Ovary (tissue), 7 donors: ENCODE measurements at regions not wholly inside any gene's neighbourhood (a gene's known extent, or its start where the extent isn't known, plus 50 kb on each side); places are given as distances from the start of the nearest gene placed in this dataset.

Source experiments
- DNase-seq, 5 donors: peaks; one replicate each; pipeline ENCODE4 v3.0.0-alpha.2; 2019 to 2020
- H3K27ac ChIP-seq, 2 donors: fragments of 200-600 bp; one replicate each; pipeline versions ENCODE4 v1.5.1 to v1.8.0; 2019 to 2022
- H3K27me3 ChIP-seq: fragments of 200-600 bp; one replicate; pipeline ENCODE4 v1.8.0; 2022
- H3K36me3 ChIP-seq: fragments of 200-600 bp; sonication (generic); one replicate; pipeline ENCODE4 v1.5.1; 2019
- H3K4me1 ChIP-seq: one replicate; pipeline ENCODE4 v1.8.1; 2013; ENCODE audit warnings: mild to moderate bottlenecking, moderate library complexity; ENCODE audit not compliant: insufficient read depth
- H3K4me3 ChIP-seq: fragments of 200-600 bp; sonication (generic); one replicate; pipeline ENCODE4 v1.5.1; 2017
- H3K9me3 ChIP-seq, 2 donors: fragments of 200-600 bp in 1 of 2; sonication (generic) in 1 of 2; one replicate each; pipeline versions ENCODE4 v1.5.1 to v1.8.1; 2013 to 2019; ENCODE audit warnings: mild to moderate bottlenecking in 1 of 2, moderate library complexity in 1 of 2
- CTCF ChIP-seq, 3 donors: fragments of 450-650 bp in 2 of 3; fragments of 200-600 bp in 1 of 3; IDR thresholded peaks; one replicate each; pipeline versions ENCODE4 v1.5.1 to v1.8.0; 2016 to 2022; ENCODE audit warnings: antibody characterized with exemption in 3 of 3, mild to moderate bottlenecking in 1 of 3
- EP300 ChIP-seq: sonication (generic); formaldehyde crosslinking; IDR thresholded peaks from one replicate; pipeline ENCODE4 v1.6.1; 2017; ENCODE audit warnings: antibody characterized with exemption
- POLR2A ChIP-seq: fragments of 450-650 bp; IDR thresholded peaks from one replicate; pipeline ENCODE4 v1.6.1; 2017; ENCODE audit warnings: antibody characterized with exemption, mild to moderate bottlenecking, moderate library complexity
- WGBS, 3 donors: extraction: QIAGEN DNeasy Blood & Tissue Kit in 1 of 3; methylation state at CpG; one replicate each; pipeline versions ENCODE4 v1.1.5 to v1.1.7; 2013 to 2017; 5-methylcytosine and 5-hydroxymethylcytosine counted together
- intact Hi-C, 4 donors: fragments of 100-400 bp; cut with DNase I; formaldehyde crosslinking; loops; one replicate each; pipeline versions ENCODE4 v1.11.0 to v1.15.1; 2022 to 2023
- donor health status: DM: no; HTN: no; CAD: no; lungs with moderate emphysema.
- donor health status: DM: no; HTN: no; CAD: no.
- donor health status: Bipolar disorder and iron deficiency.
- donor health status: DM: no; HTN: no; CAD: no.
- donor health status: DM: yes; HTN: yes; CAD: no.

GRCh38 chr4:181976764-181977163, 266.4 kb upstream of the TENM3 start:
- no peak for DNase-seq
- intact Hi-C loops, result no loop called here
- Histone ChIP-seq H3K4me3 (no peak overlapping the region), H3K9me3 (no peaks in the 10 kb centered on the region), H3K4me1 (no peaks in the 10 kb centered on the region), H3K36me3 (no peaks in the 10 kb centered on the region), H3K27ac (no peak overlapping the region), H3K27me3 (no peaks in the 10 kb centered on the region)
- 79 to 82% (median 81%) methylated on average over 8 of the region's 8 CpGs for WGBS, 3 donors
- TF ChIP-seq POLR2A, result no peak
- no peak for TF ChIP-seq CTCF (IDR thresholded peaks at IDR 0.05)
- no peak for TF ChIP-seq EP300

GRCh38 chr4:181982437-181982836, 260.8 kb upstream of the TENM3 start:
- WGBS, 3 donors, result 37 to 49% (median 48%) methylated on average over 2 of the region's 2 CpGs
- TF ChIP-seq CTCF (IDR thresholded peaks at IDR 0.05) (no peak), POLR2A (no peak), EP300 (no peak)
- Histone ChIP-seq H3K27me3 (no peaks in the 10 kb centered on the region), H3K4me1 (no peaks in the 10 kb centered on the region), H3K4me3 (no peak overlapping the region), H3K36me3 (no peaks in the 10 kb centered on the region), H3K27ac (no peak overlapping the region), H3K9me3 (no peaks in the 10 kb centered on the region)
- DNase-seq, result no peak
- intact Hi-C loops, result no loop called here

GRCh38 chr4:181982856-181983255, 260.3 kb upstream of the TENM3 start:
- Histone ChIP-seq H3K9me3 (no peaks in the 10 kb centered on the region), H3K36me3 (no peaks in the 10 kb centered on the region), H3K27me3 (no peaks in the 10 kb centered on the region), H3K27ac (no peak overlapping the region), H3K4me1 (no peaks in the 10 kb centered on the region), H3K4me3 (no peak overlapping the region)
- TF ChIP-seq POLR2A (no peak), EP300 (no peak)
- no peak for DNase-seq
- intact Hi-C loops, result no loop called here
- WGBS, 3 donors, result 54 to 62% (median 60%) methylated on average over 6 of the region's 6 CpGs

GRCh38 chr4:181987392-181987791, 255.8 kb upstream of the TENM3 start:
- DNase-seq, result no peak
- Histone ChIP-seq H3K4me3 (no peak overlapping the region), H3K36me3 (no peaks in the 10 kb centered on the region), H3K27ac (no peak overlapping the region), H3K27me3 (no peaks in the 10 kb centered on the region), H3K9me3 (no peaks in the 10 kb centered on the region), H3K4me1 (no peaks in the 10 kb centered on the region)
- TF ChIP-seq EP300 (no peak), CTCF (IDR thresholded peaks at IDR 0.05) (no peak), POLR2A (no peak)
- intact Hi-C loops, result no loop called here
- WGBS, 3 donors, result 86 to 92% (median 90%) methylated on average over 4 of the region's 4 CpGs

- no peak for DNase-seq
- TF ChIP-seq EP300, result no peak
- TF ChIP-seq POLR2A, result no peak
- no peak for TF ChIP-seq CTCF (IDR thresholded peaks at IDR 0.05)
- 47 to 54% (median 54%) methylated on average over 3 of the region's 3 CpGs for WGBS, 3 donors
- Histone ChIP-seq H3K9me3 (no peaks in the 10 kb centered on the region), H3K36me3 (no peaks in the 10 kb centered on the region), H3K27ac (no peak overlapping the region), H3K4me3 (no peak overlapping the region), H3K27me3 (no peaks in the 10 kb centered on the region), H3K4me1 (no peaks in the 10 kb centered on the region)
- intact Hi-C loops, result no loop called here
Observed at GRCh38 chr4:181989071-181989470, 254.1 kb upstream of the TENM3 start.
